Keratinocyte (primary cell): ENCODE measurements at regions not wholly inside any gene's neighbourhood (a gene's known extent, or its start where the extent isn't known, plus 50 kb on each side); places are given as distances from the start of the nearest gene placed in this dataset.

Source experiments
- DNase-seq: peaks from one replicate; pipeline ENCODE4 v3.0.0-alpha.2; 2011; ENCODE audit warnings: low read depth, missing footprints, low spot score
- FAIRE-seq: peaks from 2 replicates; lab custom pipeline; 2011; peaks lifted over from hg19 to GRCh38; lab: Jason Lieb, UNC
- H2AFZ ChIP-seq: 2 replicates; pipeline ENCODE4 v1.6.0; 2012; ENCODE audit warnings: low read length, control low read depth, inconsistent platforms; ENCODE audit not compliant: control insufficient read depth
- H3K27ac ChIP-seq: 2 replicates; pipeline ENCODE4 v1.5.1; 2011; ENCODE audit warnings: low read length; ENCODE audit not compliant: control insufficient read depth, insufficient read depth
- H3K27me3 ChIP-seq: 3 replicates; pipeline ENCODE4 v1.6.0; 2011; ENCODE audit warnings: low read length; ENCODE audit not compliant: control insufficient read depth, insufficient read depth; ENCODE audit errors: extremely low read depth
- H3K36me3 ChIP-seq, 2 experiments: 2 replicates in 1 of 2; 3 replicates in 1 of 2; pipeline ENCODE4 v1.5.1; 2011; ENCODE audit warnings: low read length in 2 of 2, mild to moderate bottlenecking in 1 of 2; ENCODE audit not compliant: control insufficient read depth in 2 of 2, insufficient read depth in 2 of 2; ENCODE audit errors: extremely low read depth in 1 of 2
- H3K4me1 ChIP-seq: 3 replicates; pipeline ENCODE4 v1.5.1; 2011; ENCODE audit warnings: low read length; ENCODE audit not compliant: control insufficient read depth, insufficient read depth; ENCODE audit errors: extremely low read depth
- H3K4me2 ChIP-seq: 3 replicates; pipeline ENCODE4 v1.6.0; 2011; ENCODE audit warnings: low read depth, low read length; ENCODE audit not compliant: control insufficient read depth, insufficient read depth; ENCODE audit errors: extremely low read depth
- H3K4me3 ChIP-seq, 3 experiments: fragments of 200-600 bp in 1 of 3; sonication (generic) in 1 of 3; 2 replicates in 2 of 3; 3 replicates in 1 of 3; pipeline ENCODE4 v1.5.1; 2011 to 2016; ENCODE audit warnings: low read length in 3 of 3, mild to moderate bottlenecking in 3 of 3, control low read depth in 2 of 3, inconsistent platforms in 1 of 3, low read depth in 1 of 3, mixed read lengths in 1 of 3, mixed run types in 1 of 3, moderate library complexity in 1 of 3; ENCODE audit not compliant: control insufficient read depth in 2 of 3, insufficient read depth in 2 of 3; ENCODE audit errors: extremely low read depth in 1 of 3
- H3K79me2 ChIP-seq: 2 replicates; pipeline ENCODE4 v1.6.0; 2012; ENCODE audit warnings: low read length; ENCODE audit not compliant: control insufficient read depth, insufficient read depth
- H3K9ac ChIP-seq: 3 replicates; pipeline ENCODE4 v1.6.0; 2011; ENCODE audit warnings: low read length; ENCODE audit not compliant: control insufficient read depth, insufficient read depth; ENCODE audit errors: extremely low read depth
- H3K9me1 ChIP-seq: 3 replicates; pipeline ENCODE4 v1.6.0; 2011; ENCODE audit warnings: low read length; ENCODE audit not compliant: control insufficient read depth, insufficient read depth; ENCODE audit errors: extremely low read depth
- H3K9me3 ChIP-seq: 2 replicates; pipeline ENCODE4 v1.5.1; 2012; ENCODE audit warnings: low read depth, low read length; ENCODE audit not compliant: control insufficient read depth
- H4K20me1 ChIP-seq: 3 replicates; pipeline ENCODE4 v1.6.0; 2011; ENCODE audit warnings: low read length; ENCODE audit not compliant: control insufficient read depth, insufficient read depth; ENCODE audit errors: extremely low read depth
- CTCF ChIP-seq, 3 experiments: IDR thresholded peaks in 1 of 3; conservative IDR thresholded peaks in 1 of 3; optimal IDR thresholded peaks in 1 of 3; 2 replicates in 2 of 3; 3 replicates in 1 of 3; pipeline versions ENCODE3 to v1.5.1; 2011; ENCODE audit warnings: low read length in 3 of 3, mild to moderate bottlenecking in 3 of 3, moderate library complexity in 2 of 3, control low read depth in 1 of 3, inconsistent platforms in 1 of 3; ENCODE audit not compliant: insufficient read depth in 2 of 3; ENCODE audit errors: extremely low read depth in 1 of 3
- EZH2 ChIP-seq: IDR thresholded peaks from one replicate; pipeline ENCODE4 v1.6.1; 2012; ENCODE audit warnings: inconsistent platforms, mild to moderate bottlenecking, low read length, moderate library complexity
- dilution Hi-C: fragments of 300-500 bp; cut with MboI; formaldehyde crosslinking; loops from one replicate; pipeline ENCODE4 v1.7.0; 2020; ENCODE audit warnings: low sequenced_read_pairs; ENCODE audit not compliant: extremely low pct_ligation_motif_present

GRCh38 chr18:72623444-72623843 is 79.3 kb upstream of the CBLN2 start:
- no peak overlapping the region for H3K27ac ChIP-seq
- no peaks in the 10 kb centered on the region for H3K9me3 ChIP-seq
- H3K4me1 ChIP-seq, result no peaks in the 10 kb centered on the region
- H3K4me2 ChIP-seq, result no peak overlapping the region
- H3K9me1 ChIP-seq, result no peaks in the 10 kb centered on the region
- DNase-seq (no peak), FAIRE-seq (no peak)
- H3K36me3 ChIP-seq, result no peaks in the 10 kb centered on the region
- no peaks in the 10 kb centered on the region for H3K79me2 ChIP-seq
- H3K4me3 ChIP-seq, result no peak overlapping the region
- H3K27me3 ChIP-seq, result no peaks in the 10 kb centered on the region
- H3K9ac ChIP-seq, result no peak overlapping the region
- dilution Hi-C loops, result no loop called here
- TF ChIP-seq CTCF (optimal IDR thresholded peaks at IDR 0.05 in 1 of 3, IDR thresholded peaks at IDR 0.05 in 1 of 3, conservative IDR thresholded peaks at IDR 0.05 in 1 of 3; ENCODE audit: extremely low read depth in 1 of 3, insufficient read depth in 2 of 3, low read length in 3 of 3) (no peak), EZH2 (no peak)
- no peak overlapping the region for H2AFZ ChIP-seq
- no peaks in the 10 kb centered on the region for H4K20me1 ChIP-seq

GRCh38 chr18:72613534-72613930 is 69.4 kb upstream of the CBLN2 start:
- H3K4me2 ChIP-seq, result no peak overlapping the region
- H3K9me1 ChIP-seq, result no peaks in the 10 kb centered on the region
- dilution Hi-C loops, result no loop called here
- H3K27me3 ChIP-seq, result no peaks in the 10 kb centered on the region
- DNase-seq (no peak), FAIRE-seq (no peak)
- no peaks in the 10 kb centered on the region for H3K36me3 ChIP-seq
- no peak for TF ChIP-seq CTCF (optimal IDR thresholded peaks at IDR 0.05 in 1 of 3, IDR thresholded peaks at IDR 0.05 in 1 of 3, conservative IDR thresholded peaks at IDR 0.05 in 1 of 3; ENCODE audit: extremely low read depth in 1 of 3, insufficient read depth in 2 of 3, low read length in 3 of 3)
- TF ChIP-seq EZH2, result no peak
- H3K27ac ChIP-seq, result no peak overlapping the region
- H3K9me3 ChIP-seq, result no peaks in the 10 kb centered on the region
- H3K9ac ChIP-seq, result no peak overlapping the region
- H2AFZ ChIP-seq, result no peak overlapping the region
- no peaks in the 10 kb centered on the region for H4K20me1 ChIP-seq
- H3K4me3 ChIP-seq, result no peak overlapping the region
- H3K4me1 ChIP-seq, result no peaks in the 10 kb centered on the region
- H3K79me2 ChIP-seq, result no peaks in the 10 kb centered on the region
